Lung (tissue), 11 donors: ENCODE measurements at regions not wholly inside any gene's neighbourhood (a gene's known extent, or its start where the extent isn't known, plus 50 kb on each side); places are given as distances from the start of the nearest gene placed in this dataset.
"Not testable (repeated sequence)": the region's sequence is repeated elsewhere in the genome, so short reads cannot be mapped to it uniquely, and the experiment has no call there.

Source experiments
- ATAC-seq: fragments of 200-7000 bp; cut with Tn5 transposase; one replicate; pipeline ENCODE4 v1.9.1; 2020; ENCODE audit warnings: moderate number of reproducible peaks; ENCODE audit not compliant: insufficient read depth, low FRiP score
- DNase-seq, 3 donors: peaks; one replicate each; pipeline ENCODE4 v3.0.0-alpha.2; 2013 to 2017
- H3K27ac ChIP-seq, 2 donors: one replicate each; pipeline ENCODE4 v1.5.1; 2013; ENCODE audit warnings: mild to moderate bottlenecking in 2 of 2, moderate library complexity in 2 of 2, control low read depth in 1 of 2, inconsistent platforms in 1 of 2, low read depth in 1 of 2, low read length in 1 of 2
- H3K27me3 ChIP-seq, 3 donors: one replicate each; pipeline ENCODE4 v1.5.1; 2013; ENCODE audit warnings: low read length in 2 of 3; ENCODE audit not compliant: control insufficient read depth in 3 of 3, insufficient read depth in 3 of 3
- H3K36me3 ChIP-seq, 4 donors: one replicate each; pipeline ENCODE4 v1.5.1; 2013; ENCODE audit warnings: low read length in 4 of 4, mild to moderate bottlenecking in 1 of 4, moderate library complexity in 1 of 4; ENCODE audit not compliant: control insufficient read depth in 4 of 4, insufficient read depth in 4 of 4
- H3K4me1 ChIP-seq, 5 donors: one replicate each; pipeline ENCODE4 v1.5.1; 2013; ENCODE audit warnings: low read length in 5 of 5, mild to moderate bottlenecking in 2 of 5, moderate library complexity in 1 of 5; ENCODE audit not compliant: control insufficient read depth in 5 of 5, insufficient read depth in 5 of 5
- H3K4me3 ChIP-seq: one replicate; pipeline ENCODE4 v1.5.1; 2013; ENCODE audit warnings: mild to moderate bottlenecking, control low read depth, moderate library complexity
- H3K9ac ChIP-seq, 2 donors: one replicate each; pipeline ENCODE4 v1.5.1; 2013; ENCODE audit warnings: low read length in 2 of 2, control low read depth in 1 of 2; ENCODE audit not compliant: insufficient read depth in 1 of 2
- H3K9me3 ChIP-seq, 4 donors: one replicate each; pipeline ENCODE4 v1.5.1; 2013; ENCODE audit warnings: low read length in 3 of 4, mild to moderate bottlenecking in 1 of 4, moderate library complexity in 1 of 4; ENCODE audit not compliant: control insufficient read depth in 4 of 4, insufficient read depth in 3 of 4
- CTCF ChIP-seq: IDR thresholded peaks from 2 replicates; pipeline ENCODE4 v1.5.1; 2012; ENCODE audit warnings: mild to moderate bottlenecking; ENCODE audit errors: control extremely low read depth, extremely low read depth
- WGBS, 2 donors: extraction: QIAGEN DNeasy Blood & Tissue Kit; methylation state at CpG; one replicate each; pipeline ENCODE4 v1.1.7; 2013; 5-methylcytosine and 5-hydroxymethylcytosine counted together
- donor health status: control.
- donor health status: control.
- donor health status: Bipolar disorder and iron deficiency.
- donor health status: healthy.
- donor health status: DM: yes; HTN: yes; CAD: no.

GRCh38 chr16:8402981-8403843, 187.1 kb downstream of the TMEM114 start:
- H3K4me3 ChIP-seq, result no peak overlapping the region
- no peak overlapping the region for H3K27ac ChIP-seq
- H3K36me3 ChIP-seq, result no peaks in the 10 kb centered on the region
- 56 to 74% methylated on average over 11 of the region's 11 CpGs for WGBS, 2 donors
- no peak overlapping the region for H3K9ac ChIP-seq
- H3K9me3 ChIP-seq, result peaks cover 0 to 5% (median 0%) of the 10 kb centered on the region in 4 donors
- no peaks in the 10 kb centered on the region for H3K27me3 ChIP-seq
- ATAC-seq, result no peak
- no peak for TF ChIP-seq CTCF
- H3K4me1 ChIP-seq, result no peaks in the 10 kb centered on the region
- no peak for DNase-seq

GRCh38 chr16:8400683-8401082, 189.6 kb downstream of the TMEM114 start:
- DNase-seq, H3K27me3 ChIP-seq, ATAC-seq, H3K36me3 ChIP-seq, H3K9me3 ChIP-seq, H3K4me3 ChIP-seq, H3K9ac ChIP-seq, H3K4me1 ChIP-seq, H3K27ac ChIP-seq: not testable (repeated sequence)
- WGBS, 2 donors, result 80 to 85% methylated on average over 6 of the region's 6 CpGs

- no peaks in the 10 kb centered on the region for H3K4me1 ChIP-seq
- no peak overlapping the region for H3K9ac ChIP-seq
- 87% methylated on average over 2 of the region's 2 CpGs for WGBS, 2 donors
- no peak overlapping the region for H3K27ac ChIP-seq
- peaks cover 0 to 4% (median 0%) of the 10 kb centered on the region in 4 donors for H3K9me3 ChIP-seq
- no peak overlapping the region for H3K4me3 ChIP-seq
- no peak for DNase-seq
- H3K36me3 ChIP-seq, result no peaks in the 10 kb centered on the region
- ATAC-seq, result no peak
- TF ChIP-seq CTCF, result no peak
- no peaks in the 10 kb centered on the region for H3K27me3 ChIP-seq
Measured at GRCh38 chr16:8398548-8398947, 191.8 kb downstream of the TMEM114 start.

- Histone ChIP-seq H3K4me1 (no peaks in the 10 kb centered on the region), H3K36me3 (no peaks in the 10 kb centered on the region)
- WGBS, 2 donors, result 75 to 78% methylated on average over 5 of the region's 5 CpGs
Measured at GRCh38 chr16:8397223-8397622, 193.1 kb downstream of the TMEM114 start.

More at GRCh38 chr16:8397223-8397622, 193.1 kb downstream of the TMEM114 start:
- Histone ChIP-seq H3K4me3 (no peak overlapping the region), H3K27me3 (no peaks in the 10 kb centered on the region), H3K9ac (no peak overlapping the region), H3K27ac (no peak overlapping the region), H3K9me3 (peaks cover 0 to 2% (median 0%) of the 10 kb centered on the region in 4 donors)
- no peak for DNase-seq
- no peak for ATAC-seq
- no peak for TF ChIP-seq CTCF
